Trophoblast cell (in vitro differentiated cells and primary cell): ENCODE measurements at regions not wholly inside any gene's neighbourhood (a gene's known extent, or its start where the extent isn't known, plus 50 kb on each side); places are given as distances from the start of the nearest gene placed in this dataset.

Source experiments
- DNase-seq, 2 donors: peaks; one replicate each; pipeline ENCODE4 v3.0.0-alpha.2; 2016
- H2AFZ ChIP-seq: 2 replicates; pipeline ENCODE4 v1.6.1; 2013; ENCODE audit warnings: low read length, moderate library complexity, mild to moderate bottlenecking; ENCODE audit not compliant: insufficient read depth, poor library complexity
- H2AK5ac ChIP-seq: 2 replicates; pipeline ENCODE4 v1.6.1; 2013; ENCODE audit warnings: mild to moderate bottlenecking, low read length
- H2BK120ac ChIP-seq: 2 replicates; pipeline ENCODE4 v1.6.1; 2013; ENCODE audit warnings: low read length, mild to moderate bottlenecking, moderate library complexity; ENCODE audit not compliant: insufficient read depth, poor library complexity
- H2BK12ac ChIP-seq: 2 replicates; pipeline ENCODE4 v1.6.1; 2013; ENCODE audit warnings: mild to moderate bottlenecking, low read length, moderate library complexity
- H2BK5ac ChIP-seq: 2 replicates; pipeline ENCODE4 v1.6.1; 2013; ENCODE audit warnings: low read length, low read depth, moderate library complexity, mild to moderate bottlenecking; ENCODE audit not compliant: poor library complexity
- H3K14ac ChIP-seq: 2 replicates; pipeline ENCODE4 v1.6.1; 2013; ENCODE audit warnings: mild to moderate bottlenecking, low read length
- H3K18ac ChIP-seq: 2 replicates; pipeline ENCODE4 v1.6.1; 2013; ENCODE audit warnings: mild to moderate bottlenecking, low read length
- H3K23ac ChIP-seq: 2 replicates; pipeline ENCODE4 v1.6.1; 2013; ENCODE audit warnings: low read length
- H3K27ac ChIP-seq: 2 replicates; pipeline ENCODE4 v1.5.1; 2013; ENCODE audit warnings: low read depth, mild to moderate bottlenecking, inconsistent platforms, low read length, moderate library complexity
- H3K27me3 ChIP-seq: 2 replicates; pipeline ENCODE4 v1.6.1; 2013; ENCODE audit warnings: inconsistent platforms, mild to moderate bottlenecking, low read length, moderate library complexity; ENCODE audit not compliant: insufficient read depth
- H3K36me3 ChIP-seq, 2 experiments: 1 replicate in 1 of 2; 2 replicates in 1 of 2; pipeline ENCODE4 v1.6.1; 2013; ENCODE audit warnings: low read length in 2 of 2, mild to moderate bottlenecking in 2 of 2, moderate library complexity in 1 of 2; ENCODE audit not compliant: insufficient read depth in 2 of 2, control insufficient read depth in 1 of 2
- H3K4ac ChIP-seq: 2 replicates; pipeline ENCODE4 v1.6.1; 2013; ENCODE audit warnings: low read depth, mild to moderate bottlenecking, low read length, moderate library complexity
- H3K4me1 ChIP-seq, 2 experiments: 1 replicate in 1 of 2; 2 replicates in 1 of 2; pipeline ENCODE4 v1.6.1; 2013; ENCODE audit warnings: low read length in 2 of 2, mild to moderate bottlenecking in 2 of 2, moderate library complexity in 1 of 2; ENCODE audit not compliant: insufficient read depth in 2 of 2, control insufficient read depth in 1 of 2
- H3K4me2 ChIP-seq: 2 replicates; pipeline ENCODE4 v1.6.1; 2013; ENCODE audit warnings: inconsistent platforms, mild to moderate bottlenecking, low read length, moderate library complexity
- H3K4me3 ChIP-seq: 2 replicates; pipeline ENCODE4 v1.5.1; 2013; ENCODE audit warnings: mild to moderate bottlenecking, low read depth, low read length, inconsistent platforms
- H3K79me1 ChIP-seq: one replicate; pipeline ENCODE4 v1.6.1; 2013; ENCODE audit warnings: low read length
- H3K79me2 ChIP-seq: 2 replicates; pipeline ENCODE4 v1.6.1; 2013; ENCODE audit warnings: low read length, mild to moderate bottlenecking; ENCODE audit not compliant: control insufficient read depth, insufficient read depth, poor library complexity
- H3K9ac ChIP-seq: 2 replicates; pipeline ENCODE4 v1.6.1; 2013; ENCODE audit warnings: mild to moderate bottlenecking, low read length
- H3K9me3 ChIP-seq: 2 replicates; pipeline ENCODE4 v1.6.1; 2013; ENCODE audit warnings: low read depth, mild to moderate bottlenecking, control low read depth, inconsistent platforms, low read length; ENCODE audit not compliant: insufficient read depth
- H4K12ac ChIP-seq: 2 replicates; pipeline ENCODE4 v1.6.1; 2013; ENCODE audit warnings: low read depth, mild to moderate bottlenecking, low read length, moderate library complexity
- H4K8ac ChIP-seq: 2 replicates; pipeline ENCODE4 v1.6.1; 2013; ENCODE audit warnings: low read depth, mild to moderate bottlenecking, low read length, moderate library complexity
- H4K91ac ChIP-seq: one replicate; pipeline ENCODE4 v1.6.1; 2013; ENCODE audit warnings: low read depth, mild to moderate bottlenecking, low read length, moderate library complexity
- WGBS: extraction: QIAGEN DNeasy Blood & Tissue Kit; methylation state at CpG from one replicate; pipeline ENCODE4 v1.1.7; 2013; ENCODE audit warnings: missing lambda C conversion rate; ENCODE audit not compliant: insufficient read length, insufficient coverage; ENCODE audit errors: extremely low coverage; 5-methylcytosine and 5-hydroxymethylcytosine counted together

- H3K4me2 ChIP-seq: no peak overlapping the region
- H3K4me1 ChIP-seq: peaks cover 0 to 4% of the 10 kb centered on the region in 2 experiments
- no peak overlapping the region for H4K8ac ChIP-seq
- H3K23ac ChIP-seq: no peak overlapping the region
- no peak overlapping the region for H2BK12ac ChIP-seq
- no peak overlapping the region for H2AK5ac ChIP-seq
- no peak overlapping the region for H2BK5ac ChIP-seq
- H3K79me1 ChIP-seq: no peaks in the 10 kb centered on the region
- H3K9ac ChIP-seq: no peak overlapping the region
- no peak overlapping the region for H3K4me3 ChIP-seq
- H3K9me3 ChIP-seq: peaks cover 2% of the 10 kb centered on the region
- no peak overlapping the region for H2BK120ac ChIP-seq
- H3K36me3 ChIP-seq: no peaks in the 10 kb centered on the region
- no peak overlapping the region for H3K14ac ChIP-seq
- H4K12ac ChIP-seq: no peak overlapping the region
- no peak overlapping the region for H2AFZ ChIP-seq
- no peak overlapping the region for H3K27ac ChIP-seq
- WGBS: no CpG with 5 or more reads among the region's 6 CpGs
- no peak overlapping the region for H3K18ac ChIP-seq
- no peaks in the 10 kb centered on the region for H3K27me3 ChIP-seq
- no peak overlapping the region for H4K91ac ChIP-seq
- no peaks in the 10 kb centered on the region for H3K79me2 ChIP-seq
- DNase-seq: no peak
- H3K4ac ChIP-seq: no peak overlapping the region
Measured at GRCh38 chr2:175854665-175855064, 147.4 kb downstream of the LNPK start.

- Histone ChIP-seq H4K91ac (no peak overlapping the region), H3K23ac (no peak overlapping the region), H3K27me3 (no peaks in the 10 kb centered on the region), H3K4me3 (no peak overlapping the region), H3K4me2 (no peak overlapping the region), H3K27ac (no peak overlapping the region), H3K79me1 (no peaks in the 10 kb centered on the region), H4K8ac (no peak overlapping the region), H3K18ac (no peak overlapping the region), H3K36me3 (no peaks in the 10 kb centered on the region), H3K9ac (no peak overlapping the region), H3K4ac (no peak overlapping the region), H3K14ac (no peak overlapping the region), H3K79me2 (no peaks in the 10 kb centered on the region), H4K12ac (no peak overlapping the region), H3K4me1 (peaks cover 0 to 4% of the 10 kb centered on the region in 2 experiments), H3K9me3 (peaks cover 2% of the 10 kb centered on the region), H2BK5ac (no peak overlapping the region), H2AFZ (no peak overlapping the region), H2AK5ac (no peak overlapping the region), H2BK12ac (no peak overlapping the region), H2BK120ac (no peak overlapping the region)
- DNase-seq: no peak
- no CpG with 5 or more reads among the region's 3 CpGs for WGBS
Measured at GRCh38 chr2:175854129-175854528, 147.9 kb downstream of the LNPK start.

- Histone ChIP-seq H3K27me3 (no peaks in the 10 kb centered on the region), H3K4me1 (peaks cover 0 to 4% of the 10 kb centered on the region in 2 experiments), H3K14ac (no peak overlapping the region), H4K12ac (no peak overlapping the region), H4K91ac (no peak overlapping the region), H3K4me3 (no peak overlapping the region), H3K23ac (no peak overlapping the region), H3K36me3 (no peaks in the 10 kb centered on the region), H2BK12ac (no peak overlapping the region), H3K18ac (no peak overlapping the region), H3K27ac (no peak overlapping the region), H2BK5ac (no peak overlapping the region), H3K79me1 (no peaks in the 10 kb centered on the region), H3K4ac (no peak overlapping the region), H2AFZ (no peak overlapping the region), H3K9me3 (peaks cover 2% of the 10 kb centered on the region), H3K4me2 (no peak overlapping the region), H2BK120ac (no peak overlapping the region), H4K8ac (no peak overlapping the region), H3K9ac (no peak overlapping the region), H3K79me2 (no peaks in the 10 kb centered on the region), H2AK5ac (no peak overlapping the region)
- DNase-seq: no peak
- no CpG with 5 or more reads among the region's 5 CpGs for WGBS
Measured at GRCh38 chr2:175853616-175853890, 148.5 kb downstream of the LNPK start.

- peak in 1 of 2 donors; percentile 22 for DNase-seq
- no peak overlapping the region for H3K23ac ChIP-seq
- no peak overlapping the region for H4K8ac ChIP-seq
- WGBS: no CpG with 5 or more reads among the region's 7 CpGs
- no peak overlapping the region for H3K4me3 ChIP-seq
- H4K12ac ChIP-seq: no peak overlapping the region
- no peak overlapping the region for H2AFZ ChIP-seq
- H2BK5ac ChIP-seq: no peak overlapping the region
- no peak overlapping the region for H2AK5ac ChIP-seq
- H3K18ac ChIP-seq: no peak overlapping the region
- no peaks in the 10 kb centered on the region for H3K79me2 ChIP-seq
- H3K27ac ChIP-seq: no peak overlapping the region
- no peak overlapping the region for H3K14ac ChIP-seq
- H3K79me1 ChIP-seq: no peaks in the 10 kb centered on the region
- H3K4me2 ChIP-seq: no peak overlapping the region
- H4K91ac ChIP-seq: no peak overlapping the region
- H3K36me3 ChIP-seq: no peaks in the 10 kb centered on the region
- H3K9me3 ChIP-seq: peaks cover 2% of the 10 kb centered on the region
- no peaks in the 10 kb centered on the region for H3K27me3 ChIP-seq
- no peak overlapping the region for H3K4ac ChIP-seq
- no peak overlapping the region for H3K9ac ChIP-seq
- no peak overlapping the region for H2BK120ac ChIP-seq
- H2BK12ac ChIP-seq: no peak overlapping the region
- H3K4me1 ChIP-seq: peaks cover 0 to 4% of the 10 kb centered on the region in 2 experiments
Measured at GRCh38 chr2:175852879-175853615, 149.0 kb downstream of the LNPK start.
